Left renal cortex interstitium (tissue), 4 donors: ENCODE measurements at regions not wholly inside any gene's neighbourhood (a gene's known extent, or its start where the extent isn't known, plus 50 kb on each side); places are given as distances from the start of the nearest gene placed in this dataset.
A peak's percentile ranks its signal among the peaks of the same experiment; 100 is the strongest.
"Not testable (repeated sequence)": the region's sequence is repeated elsewhere in the genome, so short reads cannot be mapped to it uniquely, and the experiment has no call there.

Experiments used
- DNase-seq, 4 donors: peaks; one replicate each; pipeline ENCODE4 v3.0.0-alpha.2; 2013; ENCODE audit warnings: low read depth in 4 of 4, low spot score in 2 of 4, missing footprints in 1 of 4

- no peak for DNase-seq
These were observed 183.1 kb upstream of the SNX2 start for GRCh38 chr5:122591828-122592227.

- no peak for DNase-seq
These were observed 175.9 kb upstream of the SNX2 start for GRCh38 chr5:122599000-122599399.

- no peak for DNase-seq
These were observed 174.0 kb upstream of the SNX2 start for GRCh38 chr5:122600924-122601323.

GRCh38 chr5:122602700-122603099, 172.2 kb upstream of the SNX2 start:
- DNase-seq: no peak

- DNase-seq: no peak
These were observed 169.6 kb upstream of the SNX2 start for GRCh38 chr5:122605236-122605635.

GRCh38 chr5:122607818-122608217, 167.1 kb upstream of the SNX2 start:
- DNase-seq: no peak

GRCh38 chr5:122608222-122608621, 166.7 kb upstream of the SNX2 start:
- no peak for DNase-seq

- DNase-seq: peak in 3 of 4 donors; percentile 18 to 59 (median 24)
These were observed 163.5 kb upstream of the SNX2 start for GRCh38 chr5:122611406-122611805.

- DNase-seq: no peak
These were observed 162.0 kb upstream of the SNX2 start for GRCh38 chr5:122612901-122613300.

- no peak for DNase-seq
These were observed 159.7 kb upstream of the SNX2 start for GRCh38 chr5:122615146-122615545.

- no peak for DNase-seq
These were observed 159.0 kb upstream of the SNX2 start for GRCh38 chr5:122615832-122616231.

- not testable (repeated sequence) for DNase-seq
These were observed 156.8 kb upstream of the SNX2 start for GRCh38 chr5:122618046-122618445.

GRCh38 chr5:122620768-122621167, 154.1 kb upstream of the SNX2 start:
- DNase-seq: not testable (repeated sequence)

GRCh38 chr5:122628714-122629113, 146.2 kb upstream of the SNX2 start:
- not testable (repeated sequence) for DNase-seq

GRCh38 chr5:122629121-122629677, 145.7 kb upstream of the SNX2 start:
- DNase-seq: no peak

GRCh38 chr5:122638581-122638980, 136.3 kb upstream of the SNX2 start:
- DNase-seq: no peak

GRCh38 chr5:122639033-122639432, 135.8 kb upstream of the SNX2 start:
- no peak for DNase-seq

GRCh38 chr5:122639864-122640263, 135.0 kb upstream of the SNX2 start:
- no peak for DNase-seq

- DNase-seq: no peak
These were observed 125.8 kb upstream of the SNX2 start for GRCh38 chr5:122649080-122649479.

GRCh38 chr5:122653087-122654017, 121.5 kb upstream of the SNX2 start:
- DNase-seq: no peak

- DNase-seq: no peak
These were observed 118.7 kb upstream of the SNX2 start for GRCh38 chr5:122656160-122656559.

GRCh38 chr5:122656577-122656976, 118.3 kb upstream of the SNX2 start:
- DNase-seq: no peak
